DMS114 treated with DMSO at 0.1 percent for 48 hours (cell line): ENCODE measurements at regions not wholly inside any gene's neighbourhood (a gene's known extent, or its start where the extent isn't known, plus 50 kb on each side); places are given as distances from the start of the nearest gene placed in this dataset.

ENCODE experiments used
- DNase-seq: peaks from one replicate; lab custom pipeline; 2025; ENCODE audit not compliant: unreplicated experiment; lab: John Stamatoyannopoulos, UW

- DNase-seq = no peak
Observed at GRCh38 chr14:22513066-22513812, 75.8 kb downstream of the DAD1 start.

DNA sequence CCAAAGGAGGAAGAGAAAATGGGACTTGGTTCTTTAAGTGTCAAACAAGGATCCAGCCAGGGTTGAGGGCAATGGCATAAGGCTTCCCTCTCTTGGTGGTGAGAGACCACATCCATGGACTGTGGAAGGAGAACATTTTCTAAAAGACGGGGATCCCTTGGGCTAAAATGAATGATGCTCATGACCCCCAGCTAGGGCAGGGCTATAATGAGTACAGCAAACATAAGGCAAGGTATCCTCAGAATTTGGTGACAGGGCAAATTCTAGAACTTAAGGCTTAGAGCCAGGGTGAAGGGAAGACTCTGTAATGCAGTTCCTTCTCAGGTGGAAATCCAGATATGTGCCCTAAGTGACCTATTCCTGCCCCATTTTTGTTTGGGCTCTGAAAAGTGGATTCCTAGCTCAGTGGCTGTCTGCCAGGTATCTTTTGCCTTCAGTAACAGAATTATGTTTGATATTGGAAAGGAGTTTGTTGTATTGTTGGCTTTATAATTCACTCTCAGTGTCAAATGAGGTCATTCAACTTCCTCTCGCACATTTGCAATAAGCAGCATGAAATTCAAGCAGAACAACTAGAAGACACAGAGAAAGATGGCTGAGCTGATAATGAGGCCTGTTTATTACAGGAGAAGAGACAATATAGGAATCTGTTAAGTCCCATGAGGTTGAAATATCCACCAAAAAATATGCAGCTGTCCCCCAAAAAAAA, 76.8 kb downstream of the DAD1 start:
- no peak for DNase-seq

DNA sequence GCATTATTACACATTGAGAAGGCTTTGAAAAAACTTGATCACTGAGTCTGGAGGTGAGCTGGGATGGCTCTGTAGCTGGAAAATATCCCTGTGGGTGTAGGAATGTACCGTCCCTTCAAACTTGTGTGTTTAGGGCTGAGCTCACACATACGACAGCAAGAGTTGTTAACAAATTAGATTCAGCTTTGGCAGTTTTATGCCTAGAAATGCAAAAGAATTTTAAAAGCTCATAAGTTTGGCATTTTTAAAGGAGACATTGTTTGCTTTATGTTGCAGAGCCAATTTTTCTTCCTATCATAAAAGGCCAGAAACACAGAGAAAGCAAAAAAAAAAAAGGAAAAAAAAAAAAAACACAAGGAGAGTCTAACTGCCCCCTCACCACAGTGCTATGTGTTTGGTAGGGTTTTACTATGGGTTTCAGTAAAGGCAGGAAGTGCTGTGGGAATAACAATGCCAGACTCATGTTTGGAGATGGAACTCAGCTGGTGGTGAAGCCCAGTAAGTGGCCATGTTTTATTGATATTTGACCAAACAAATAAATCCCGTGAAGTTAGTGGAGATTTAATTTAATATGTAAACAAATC, 78.4 kb downstream of the DAD1 start:
- no peak for DNase-seq

DNA sequence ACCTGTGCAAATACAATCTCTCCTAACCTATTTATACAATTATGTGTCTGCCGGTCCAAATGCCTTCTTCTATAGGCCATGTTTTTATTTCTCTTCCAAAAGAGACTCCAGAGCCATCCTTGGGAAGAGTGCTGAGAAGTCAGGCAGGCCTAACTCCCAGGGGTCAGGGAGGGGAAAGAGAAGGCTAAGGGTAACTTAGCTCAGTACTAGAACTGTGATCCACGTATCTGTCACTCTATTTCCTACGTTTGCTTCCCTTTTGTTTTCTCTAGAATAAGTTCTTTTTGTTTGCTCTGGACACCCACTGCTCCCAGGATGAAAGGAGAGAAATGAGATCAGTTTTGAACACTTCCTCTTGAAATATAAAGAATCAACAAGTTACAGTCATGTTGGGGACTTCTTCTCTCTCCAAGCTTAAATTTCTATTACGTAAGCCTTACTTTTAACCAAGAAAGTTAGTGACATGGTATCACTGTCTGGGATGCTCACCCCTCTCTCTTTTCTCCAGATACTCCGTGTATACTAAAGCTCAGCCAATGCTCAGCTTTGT, 79.2 kb downstream of the DAD1 start:
- DNase-seq = no peak

DNA sequence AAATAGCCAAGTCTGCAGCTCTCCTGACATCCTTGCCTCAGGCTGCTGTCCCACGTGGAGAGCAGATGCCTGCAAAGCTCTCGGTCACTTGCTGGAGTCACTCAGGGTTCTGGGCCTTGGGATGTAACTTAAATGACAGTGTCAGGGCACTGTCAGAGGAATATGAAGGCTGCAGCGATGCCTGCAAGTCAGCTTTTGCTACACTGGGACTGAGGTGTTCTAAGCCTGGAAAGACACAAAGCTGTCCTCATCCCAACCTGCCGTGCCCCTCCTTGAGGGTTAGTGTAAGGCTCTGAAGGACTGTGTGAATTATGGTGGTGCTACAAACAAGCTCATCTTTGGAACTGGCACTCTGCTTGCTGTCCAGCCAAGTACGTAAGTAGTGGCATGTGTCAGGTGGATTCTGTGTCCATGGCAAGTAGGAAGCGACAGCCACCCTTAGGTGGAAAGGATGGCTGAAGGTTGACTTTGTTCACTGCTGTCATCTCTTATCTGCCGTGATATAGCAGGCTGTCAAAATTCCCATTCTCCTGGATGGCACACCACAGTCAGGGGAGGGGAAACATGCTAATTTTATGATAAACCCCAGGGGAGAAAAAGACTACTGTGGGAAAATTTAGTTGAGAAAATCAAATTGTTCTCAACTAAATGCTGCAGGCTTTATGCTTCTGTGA, 79.9 kb downstream of the DAD1 start:
- no peak for DNase-seq

- no peak for DNase-seq
Observed at GRCh38 chr14:22508662-22509035, 80.4 kb downstream of the DAD1 start.

DNA sequence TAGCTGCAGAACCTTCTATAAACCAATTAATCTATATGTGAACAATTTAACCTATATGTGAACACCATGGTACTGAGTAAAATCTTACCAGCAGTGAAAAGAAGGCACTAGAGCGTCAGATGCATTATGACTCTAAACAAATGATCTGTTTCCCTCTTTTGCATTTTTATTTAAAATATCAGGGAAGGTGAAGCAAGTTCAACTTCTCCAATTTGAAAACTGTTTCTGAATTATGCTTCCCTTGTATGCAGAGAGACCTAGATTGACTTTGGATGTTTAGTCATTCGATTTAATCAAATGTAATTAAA, 80.9 kb downstream of the DAD1 start:
- DNase-seq = no peak

GRCh38 chr14:22506778-22507351, 82.2 kb downstream of the DAD1 start:
- no peak for DNase-seq

DNA sequence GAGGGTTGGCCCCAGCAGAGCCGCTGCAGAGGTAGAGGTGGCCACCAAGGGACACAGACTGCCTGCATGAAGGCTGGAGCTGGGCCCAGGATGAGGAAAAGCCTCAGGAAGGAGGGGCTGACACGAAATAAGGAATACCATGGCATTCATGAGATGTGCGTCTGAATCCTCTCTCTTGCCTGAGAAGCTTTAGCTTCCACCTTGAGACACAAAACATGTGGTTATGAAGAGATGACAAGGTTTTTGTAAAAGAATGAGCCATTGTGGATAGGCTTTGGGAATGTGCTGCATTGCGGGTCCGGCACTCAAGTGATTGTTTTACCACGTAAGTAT, 82.7 kb downstream of the DAD1 start:
- no peak for DNase-seq

DNA sequence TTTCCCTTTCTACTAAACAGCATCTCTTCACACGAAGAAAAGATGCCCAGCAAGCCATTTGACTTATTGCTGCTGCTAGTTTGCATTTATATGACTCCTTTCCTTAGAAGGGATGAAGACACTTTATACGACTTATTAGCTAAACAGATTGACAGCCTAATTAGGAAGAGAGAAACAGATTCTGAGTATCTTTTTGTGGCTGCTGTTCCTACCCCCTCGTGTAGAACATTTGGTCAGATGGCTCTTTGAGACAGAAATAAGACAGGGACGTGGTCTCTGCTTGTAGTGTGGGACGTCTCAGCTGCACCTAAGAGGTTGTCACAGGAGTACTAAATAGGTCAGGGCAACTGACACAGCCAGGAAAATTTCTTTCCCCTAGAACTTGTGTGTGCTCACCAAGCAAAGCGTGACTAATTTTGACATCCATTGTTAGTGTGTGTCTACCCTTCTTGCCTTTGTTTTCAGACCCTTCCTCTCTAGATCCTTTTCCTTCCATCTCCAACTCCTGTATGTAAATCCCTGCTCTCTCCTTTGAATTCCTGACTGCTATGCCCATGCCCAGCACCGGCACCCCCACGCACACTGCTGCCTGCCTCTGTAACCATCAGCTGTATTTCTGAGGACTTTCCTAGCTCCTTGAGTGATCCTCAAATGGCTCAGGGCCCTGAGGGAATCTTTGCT, 83.2 kb downstream of the DAD1 start:
- no peak for DNase-seq

DNA sequence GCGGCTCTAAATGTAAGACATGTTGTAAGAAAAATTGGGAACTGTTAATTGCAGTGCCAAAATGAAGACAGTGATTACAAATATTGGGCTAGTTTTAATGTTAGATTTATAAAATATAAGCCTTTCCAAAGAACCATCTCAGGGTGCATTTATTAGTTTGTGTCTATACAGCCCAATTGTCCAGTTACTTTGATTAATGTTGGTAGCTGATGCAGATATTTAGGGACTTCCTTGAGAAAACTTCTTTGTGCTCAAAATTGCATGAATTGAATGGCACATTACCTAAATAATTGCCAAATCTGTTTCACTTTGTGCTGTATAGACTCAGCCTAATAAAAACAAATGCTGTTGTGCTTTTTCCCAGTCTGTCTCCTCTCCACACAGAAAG, 83.7 kb downstream of the DAD1 start:
- DNase-seq = no peak

- no peak for DNase-seq
Observed at GRCh38 chr14:22502551-22502950, 86.5 kb downstream of the DAD1 start.

- no peak for DNase-seq
Observed at GRCh38 chr14:22502007-22502406, 87.0 kb downstream of the DAD1 start.

GRCh38 chr14:22500954-22501726, 87.9 kb downstream of the DAD1 start:
- DNase-seq = no peak

GRCh38 chr14:22500525-22500924, 88.5 kb downstream of the DAD1 start:
- DNase-seq = no peak

- DNase-seq = no peak
Observed at GRCh38 chr14:22497671-22498093, 91.3 kb downstream of the DAD1 start.

DNA sequence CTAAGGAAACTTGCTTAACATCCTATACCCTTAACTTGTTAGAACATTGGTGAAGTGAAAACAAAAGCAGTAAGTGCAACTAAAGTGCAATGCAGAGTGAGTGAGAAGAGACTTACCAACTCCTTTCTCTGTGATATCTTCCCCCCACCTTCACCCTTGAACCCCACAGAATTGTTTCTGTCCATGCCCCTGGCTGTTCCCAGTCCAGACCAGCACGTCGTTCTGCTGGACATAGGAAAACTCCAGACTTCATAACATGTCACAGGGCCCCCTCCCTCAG, 91.9 kb downstream of the DAD1 start:
- no peak for DNase-seq

GRCh38 chr14:22494486-22495135, 94.4 kb downstream of the DAD1 start:
- DNase-seq = no peak

DNA sequence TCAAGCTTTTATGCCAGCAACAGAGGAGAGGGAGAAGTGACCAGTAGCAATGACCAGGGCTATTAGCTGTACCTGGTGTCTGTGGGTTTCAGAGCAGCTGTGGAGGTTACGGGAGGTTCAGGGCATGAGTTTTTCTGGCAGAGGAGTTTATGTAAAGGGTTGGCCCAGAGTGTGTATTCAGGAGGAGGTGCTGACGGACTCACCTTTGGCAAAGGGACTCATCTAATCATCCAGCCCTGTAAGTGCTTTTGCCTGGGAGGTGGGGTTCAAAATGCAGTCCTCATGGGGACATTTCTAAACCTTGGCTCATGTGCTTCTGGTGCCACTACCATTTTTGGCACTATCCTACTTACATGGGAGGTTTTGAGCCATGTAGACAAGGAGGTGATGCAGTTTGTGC, 95.3 kb downstream of the DAD1 start:
- DNase-seq = no peak
